HL-60/S4 (cell line): ENCODE measurements at regions not wholly inside any gene's neighbourhood (a gene's known extent, or its start where the extent isn't known, plus 50 kb on each side); places are given as distances from the start of the nearest gene placed in this dataset.
"Not testable (repeated sequence)": the region's sequence is repeated elsewhere in the genome, so short reads cannot be mapped to it uniquely, and the experiment has no call there.

Source experiments
- in situ Hi-C: fragments of 300-500 bp; cut with MboI; formaldehyde crosslinking; loops from 2 replicates; pipeline ENCODE4 v1.14.3; 2022; ENCODE audit warnings: low sequenced_read_pairs

GRCh38 chr11:67877316-67877715 is 126.6 kb downstream of the UNC93B1 start:
- in situ Hi-C loops = not testable (repeated sequence)

- in situ Hi-C loops = loop anchor here (25.0 kb wide), 1 partner anchor 89 kb away; no protein-coding TSS in a partner anchor
These were observed 130.7 kb downstream of the UNC93B1 start for GRCh38 chr11:67873223-67873622.

- in situ Hi-C loops = loop anchor here (25.0 kb wide), 1 partner anchor 91 kb away; no protein-coding TSS in a partner anchor
These were observed 132.7 kb downstream of the UNC93B1 start for GRCh38 chr11:67871168-67871567.

- in situ Hi-C loops = loop anchor here (25.0 kb wide), 1 partner anchor 99 kb away; no protein-coding TSS in a partner anchor
These were observed 141.0 kb downstream of the UNC93B1 start for GRCh38 chr11:67862896-67863295.

GRCh38 chr11:67859513-67860161 is 144.3 kb downstream of the UNC93B1 start:
- in situ Hi-C loops = loop anchor here (25.0 kb wide), 1 partner anchor 103 kb away; no protein-coding TSS in a partner anchor

GRCh38 chr11:67850747-67851146 is 153.2 kb downstream of the UNC93B1 start:
- in situ Hi-C loops = loop anchor here (25.0 kb wide), 1 partner anchor 112 kb away; no protein-coding TSS in a partner anchor

- in situ Hi-C loops = loop anchor here (25.0 kb wide), 1 partner anchor 113 kb away; no protein-coding TSS in a partner anchor
These were observed 154.1 kb downstream of the UNC93B1 start for GRCh38 chr11:67849766-67850165.

- in situ Hi-C loops = not testable (repeated sequence)
These were observed 155.7 kb downstream of the UNC93B1 start for GRCh38 chr11:67847896-67848875.

- in situ Hi-C loops = not testable (repeated sequence)
These were observed 157.6 kb downstream of the UNC93B1 start for GRCh38 chr11:67846303-67846702.

GRCh38 chr11:67845296-67845695 is 158.6 kb downstream of the UNC93B1 start:
- in situ Hi-C loops = not testable (repeated sequence)

- in situ Hi-C loops = not testable (repeated sequence)
These were observed 163.3 kb downstream of the UNC93B1 start for GRCh38 chr11:67840599-67840998.

- in situ Hi-C loops = not testable (repeated sequence)
These were observed 155.7 kb upstream of the ALDH3B2 start for GRCh38 chr11:67830152-67830551.

- in situ Hi-C loops = not testable (repeated sequence)
These were observed 152.5 kb upstream of the ALDH3B2 start for GRCh38 chr11:67826951-67827296.

GRCh38 chr11:67826028-67826950 is 151.9 kb upstream of the ALDH3B2 start:
- in situ Hi-C loops = not testable (repeated sequence)

- in situ Hi-C loops = not testable (repeated sequence)
These were observed 150.4 kb upstream of the ALDH3B2 start for GRCh38 chr11:67824861-67825260.

- in situ Hi-C loops = no loop called here
These were observed 145.7 kb upstream of the ALDH3B2 start for GRCh38 chr11:67820081-67820480.

GRCh38 chr11:67817558-67817957 is 143.1 kb upstream of the ALDH3B2 start:
- in situ Hi-C loops = not testable (repeated sequence)

- in situ Hi-C loops = not testable (repeated sequence)
These were observed 134.9 kb upstream of the ALDH3B2 start for GRCh38 chr11:67809301-67809700.

GRCh38 chr11:67807896-67808295 is 133.5 kb upstream of the ALDH3B2 start:
- in situ Hi-C loops = not testable (repeated sequence)

- in situ Hi-C loops = not testable (repeated sequence)
These were observed 132.4 kb upstream of the ALDH3B2 start for GRCh38 chr11:67806728-67807235.
